KMS-11 (cell line): ENCODE measurements at regions not wholly inside any gene's neighbourhood (a gene's known extent, or its start where the extent isn't known, plus 50 kb on each side); places are given as distances from the start of the nearest gene placed in this dataset.

Source experiments
- H2AFZ ChIP-seq: fragments of 200-600 bp; sonication (generic); 2 replicates; pipeline ENCODE4 v1.6.1; 2016; ENCODE audit warnings: antibody characterized with exemption, mixed run types, low read depth
- H3K27ac ChIP-seq: fragments of 200-600 bp; sonication (generic); 2 replicates; pipeline ENCODE4 v1.6.1; 2016; ENCODE audit warnings: mild to moderate bottlenecking, mixed run types
- H3K27me3 ChIP-seq: fragments of 200-600 bp; sonication (generic); 2 replicates; pipeline ENCODE4 v1.6.1; 2017; ENCODE audit warnings: mild to moderate bottlenecking, low read depth, mixed run types, moderate library complexity; ENCODE audit not compliant: insufficient read depth
- H3K36me3 ChIP-seq: fragments of 200-600 bp; sonication (generic); 2 replicates; pipeline ENCODE4 v1.6.1; 2017; ENCODE audit warnings: mild to moderate bottlenecking, mixed run types; ENCODE audit not compliant: insufficient read depth
- H3K4me1 ChIP-seq: fragments of 200-600 bp; sonication (generic); 2 replicates; pipeline ENCODE4 v1.6.1; 2016; ENCODE audit warnings: mild to moderate bottlenecking, low read depth, mixed run types; ENCODE audit not compliant: poor library complexity, severe bottlenecking
- H3K4me2 ChIP-seq: fragments of 200-600 bp; sonication (generic); 2 replicates; pipeline ENCODE4 v1.7.0; 2016; ENCODE audit warnings: mild to moderate bottlenecking, mixed run types
- H3K4me3 ChIP-seq: fragments of 200-600 bp; sonication (generic); IDR thresholded peaks from 2 replicates; pipeline ENCODE4 v1.6.1; 2017; ENCODE audit warnings: low read depth, low read length, mixed read lengths; ENCODE audit not compliant: insufficient read depth
- H3K79me2 ChIP-seq: fragments of 200-600 bp; sonication (generic); 2 replicates; pipeline ENCODE4 v1.6.1; 2016; ENCODE audit warnings: low read depth, mixed run types; ENCODE audit not compliant: insufficient read depth
- H3K9ac ChIP-seq: fragments of 200-600 bp; sonication (generic); 2 replicates; pipeline ENCODE4 v1.6.1; 2016; ENCODE audit warnings: mild to moderate bottlenecking, mixed run types
- H4K20me1 ChIP-seq: fragments of 200-600 bp; sonication (generic); 2 replicates; pipeline ENCODE4 v1.6.1; 2016; ENCODE audit warnings: mild to moderate bottlenecking, mixed run types; ENCODE audit not compliant: insufficient read depth
- CTCF ChIP-seq: fragments of 200-600 bp; sonication (generic); conservative IDR thresholded peaks from 2 replicates; pipeline ENCODE4 v1.6.1; 2017; ENCODE audit warnings: low read depth, mild to moderate bottlenecking, antibody characterized with exemption, low read length, moderate library complexity, mixed read lengths

GRCh38 chr3:101084404-101084803 lies 91.2 kb upstream of the ABI3BP start:
- no peak overlapping the region for H3K27ac ChIP-seq
- TF ChIP-seq CTCF = no peak
- no peak overlapping the region for H3K4me2 ChIP-seq
- H3K36me3 ChIP-seq = no peaks in the 10 kb centered on the region
- no peak overlapping the region for H3K4me3 ChIP-seq
- no peaks in the 10 kb centered on the region for H3K79me2 ChIP-seq
- H4K20me1 ChIP-seq = no peaks in the 10 kb centered on the region
- no peak overlapping the region for H3K9ac ChIP-seq
- no peak overlapping the region for H2AFZ ChIP-seq
- no peaks in the 10 kb centered on the region for H3K4me1 ChIP-seq
- H3K27me3 ChIP-seq = no peaks in the 10 kb centered on the region

GRCh38 chr3:101081999-101082398 lies 88.8 kb upstream of the ABI3BP start:
- H4K20me1 ChIP-seq = no peaks in the 10 kb centered on the region
- H3K4me3 ChIP-seq = no peak overlapping the region
- H3K4me1 ChIP-seq = no peaks in the 10 kb centered on the region
- no peaks in the 10 kb centered on the region for H3K36me3 ChIP-seq
- no peaks in the 10 kb centered on the region for H3K79me2 ChIP-seq
- no peaks in the 10 kb centered on the region for H3K27me3 ChIP-seq
- no peak overlapping the region for H3K4me2 ChIP-seq
- H3K9ac ChIP-seq = no peak overlapping the region
- no peak overlapping the region for H3K27ac ChIP-seq
- H2AFZ ChIP-seq = no peak overlapping the region
- TF ChIP-seq CTCF = no peak

GRCh38 chr3:101081446-101081845 lies 88.2 kb upstream of the ABI3BP start:
- no peaks in the 10 kb centered on the region for H3K36me3 ChIP-seq
- no peak overlapping the region for H2AFZ ChIP-seq
- H3K4me1 ChIP-seq = no peaks in the 10 kb centered on the region
- H3K79me2 ChIP-seq = no peaks in the 10 kb centered on the region
- no peak overlapping the region for H3K4me3 ChIP-seq
- no peak overlapping the region for H3K4me2 ChIP-seq
- H3K27me3 ChIP-seq = no peaks in the 10 kb centered on the region
- H3K9ac ChIP-seq = no peak overlapping the region
- no peak for TF ChIP-seq CTCF
- no peak overlapping the region for H3K27ac ChIP-seq
- H4K20me1 ChIP-seq = no peaks in the 10 kb centered on the region

- Histone ChIP-seq H3K27me3 (no peaks in the 10 kb centered on the region), H4K20me1 (no peaks in the 10 kb centered on the region), H3K4me1 (no peaks in the 10 kb centered on the region), H2AFZ (no peak overlapping the region), H3K9ac (no peak overlapping the region), H3K4me3 (no peak overlapping the region), H3K79me2 (no peaks in the 10 kb centered on the region), H3K27ac (no peak overlapping the region), H3K4me2 (no peak overlapping the region), H3K36me3 (no peaks in the 10 kb centered on the region)
- no peak for TF ChIP-seq CTCF
These were observed 84.3 kb upstream of the ABI3BP start for GRCh38 chr3:101077361-101078011.
